Loucy (cell line): ENCODE measurements at regions not wholly inside any gene's neighbourhood (a gene's known extent, or its start where the extent isn't known, plus 50 kb on each side); places are given as distances from the start of the nearest gene placed in this dataset.

Source experiments
- CTCF ChIP-seq: fragments of 200-600 bp; sonication (generic); conservative IDR thresholded peaks from 2 replicates; pipeline ENCODE4 v1.5.1; 2014; ENCODE audit warnings: mild to moderate bottlenecking, antibody characterized with exemption, low read length
- EZH2phosphoT487 ChIP-seq: fragments of 200-600 bp; IDR thresholded peaks from 2 replicates; pipeline ENCODE4 v1.6.1; 2018; ENCODE audit warnings: antibody characterized with exemption, mild to moderate bottlenecking, moderate library complexity, borderline replicate concordance

DNA sequence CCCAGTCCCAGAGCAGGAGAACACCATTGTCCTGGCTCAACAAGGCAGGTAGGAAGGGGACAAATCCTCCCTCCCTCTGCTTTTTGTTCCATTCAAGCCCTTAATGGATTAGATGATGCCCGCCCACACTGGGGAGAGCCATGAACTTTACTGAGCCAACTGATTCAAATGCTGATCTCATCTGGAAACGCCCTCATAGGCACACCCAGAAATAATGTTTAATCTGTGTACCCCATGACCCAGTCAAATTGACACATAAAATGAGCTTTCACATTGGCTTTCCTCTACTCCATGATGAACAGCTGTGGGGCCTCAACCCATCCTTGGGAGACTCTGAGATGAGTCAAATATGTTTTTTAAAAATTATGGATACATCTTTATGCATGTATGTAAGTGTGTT, 141.8 kb downstream of the GALC start:
- TF ChIP-seq CTCF (no peak), EZH2phosphoT487 (no peak)
